ENCODE measurements at regions not wholly inside any gene's neighbourhood (a gene's known extent, or its start where the extent isn't known, plus 50 kb on each side); places are given as distances from the start of the nearest gene placed in this dataset.

DNA sequence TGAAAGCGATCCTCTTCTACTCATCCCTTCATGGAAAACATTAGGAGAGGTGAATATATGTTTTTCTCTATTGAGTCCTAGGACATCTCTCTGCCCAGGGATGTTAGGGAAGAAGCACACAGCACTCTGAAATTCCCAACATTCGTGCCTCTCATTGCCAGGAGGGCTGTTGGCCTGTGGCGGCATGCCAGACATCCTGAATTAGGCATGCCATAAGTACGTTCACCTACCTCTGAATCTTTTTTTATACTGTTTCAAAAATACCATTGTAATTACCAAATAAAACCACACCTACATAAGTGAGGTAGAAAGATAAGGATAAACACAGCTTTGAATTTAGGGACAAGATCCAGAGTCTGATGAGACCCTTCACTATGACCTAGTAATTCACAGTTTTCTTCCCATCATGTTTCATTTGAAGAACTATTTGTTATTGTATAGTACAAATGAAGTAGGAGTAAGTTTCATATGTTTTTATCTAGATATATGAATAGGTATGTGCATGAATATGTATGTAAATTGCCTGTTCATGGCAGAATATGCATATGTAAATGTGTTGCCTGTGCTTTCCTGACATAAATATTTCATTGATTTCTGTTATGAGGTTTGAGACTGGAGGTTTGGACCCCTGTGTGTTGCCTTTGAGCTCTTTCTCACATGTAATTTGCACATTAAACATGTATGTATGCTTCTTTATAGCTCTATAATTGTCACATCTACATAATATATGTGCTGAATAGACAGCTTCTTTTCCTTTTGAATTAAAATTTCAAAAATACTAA, 66.6 kb upstream of the STAM2 start:
- CTCF ChIA-PET, result interaction anchor here (1.5 kb wide), 2 partner anchors 18 to 20 kb away, joined by 3 read pairs; no protein-coding TSS in a partner anchor
- Histone ChIP-seq H4K20me1 (replicated peaks; ENCODE audit: control insufficient read depth, extremely low read depth, insufficient read depth, low read length) (no peaks in the 10 kb centered on the region), H3K4me3 (replicated peaks in 1 of 3; ENCODE audit: insufficient read depth in 1 of 3, low read depth in 1 of 3, low read length in 3 of 3) (no peak overlapping the region), H3K36me3 (ENCODE audit: control insufficient read depth in 2 of 2, extremely low read depth in 1 of 2, insufficient read depth in 2 of 2, low read length in 2 of 2) (no peaks in the 10 kb centered on the region), H3K4me2 (ENCODE audit: insufficient read depth, low read length) (peak overlapping the region; percentile 17), H3K4me1 (ENCODE audit: control insufficient read depth, extremely low read depth, insufficient read depth, low read length) (peaks cover 15% of the 10 kb centered on the region), H3K79me2 (ENCODE audit: control insufficient read depth, insufficient read depth, low read length) (no peaks in the 10 kb centered on the region), H3K9ac (replicated peaks; ENCODE audit: extremely low read depth, insufficient read depth, low read length) (no peak overlapping the region), H3K9me1 (replicated peaks; ENCODE audit: control insufficient read depth, extremely low read depth, insufficient read depth, low read length) (no peaks in the 10 kb centered on the region), H3K27me3 (ENCODE audit: control insufficient read depth in 2 of 2, insufficient read depth in 2 of 2, low read length in 2 of 2) (peaks cover 4 to 5% of the 10 kb centered on the region in 2 experiments), H3K27ac (ENCODE audit: insufficient read depth, low read depth, low read length) (no peak overlapping the region), H2AFZ (ENCODE audit: low read depth, low read length) (no peak overlapping the region), H3K9me3 (replicated peaks; ENCODE audit: control insufficient read depth, insufficient read depth, low read length) (peaks cover 6% of the 10 kb centered on the region)
- POLR2A ChIA-PET, result no interaction called here
- FAIRE-seq, result no peak
- dilution Hi-C loops (cut with MboI; ENCODE audit: extremely low pct_ligation_motif_present, low sequenced_read_pairs), result no loop called here
- intact Hi-C loops (cut with micrococcal nuclease), result no loop called here
- DNase-seq (ENCODE audit: low read depth, low spot score), result peak; percentile 3
- TF ChIP-seq FOS (IDR thresholded peaks at IDR 0.05; ENCODE audit: borderline replicate concordance, insufficient read depth, low read length), result no peak
- TF ChIP-seq, protein P1, sequence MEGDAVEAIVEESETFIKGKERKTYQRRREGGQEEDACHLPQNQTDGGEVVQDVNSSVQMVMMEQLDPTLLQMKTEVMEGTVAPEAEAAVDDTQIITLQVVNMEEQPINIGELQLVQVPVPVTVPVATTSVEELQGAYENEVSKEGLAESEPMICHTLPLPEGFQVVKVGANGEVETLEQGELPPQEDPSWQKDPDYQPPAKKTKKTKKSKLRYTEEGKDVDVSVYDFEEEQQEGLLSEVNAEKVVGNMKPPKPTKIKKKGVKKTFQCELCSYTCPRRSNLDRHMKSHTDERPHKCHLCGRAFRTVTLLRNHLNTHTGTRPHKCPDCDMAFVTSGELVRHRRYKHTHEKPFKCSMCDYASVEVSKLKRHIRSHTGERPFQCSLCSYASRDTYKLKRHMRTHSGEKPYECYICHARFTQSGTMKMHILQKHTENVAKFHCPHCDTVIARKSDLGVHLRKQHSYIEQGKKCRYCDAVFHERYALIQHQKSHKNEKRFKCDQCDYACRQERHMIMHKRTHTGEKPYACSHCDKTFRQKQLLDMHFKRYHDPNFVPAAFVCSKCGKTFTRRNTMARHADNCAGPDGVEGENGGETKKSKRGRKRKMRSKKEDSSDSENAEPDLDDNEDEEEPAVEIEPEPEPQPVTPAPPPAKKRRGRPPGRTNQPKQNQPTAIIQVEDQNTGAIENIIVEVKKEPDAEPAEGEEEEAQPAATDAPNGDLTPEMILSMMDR (IDR thresholded peaks at IDR 0.05; ENCODE audit: extremely low read depth in 1 of 2, insufficient read depth in 1 of 2, low read depth in 1 of 2, low read length in 2 of 2), result no peak
- no peak for TF ChIP-seq JUN (IDR thresholded peaks at IDR 0.05; ENCODE audit: borderline replicate concordance, insufficient read depth, insufficient read length, low read depth)
- TF ChIP-seq MYC (IDR thresholded peaks at IDR 0.05; ENCODE audit: low read depth, low read length), result no peak
- no peak for TF ChIP-seq EZH2 (IDR thresholded peaks at IDR 0.05; ENCODE audit: borderline replicate concordance, low read depth, low read length, severe bottlenecking)
- TF ChIP-seq POLR2AphosphoS5 (IDR thresholded peaks at IDR 0.05; ENCODE audit: insufficient read depth, low read depth, low read length), result no peak
- TF ChIP-seq, protein P2, sequence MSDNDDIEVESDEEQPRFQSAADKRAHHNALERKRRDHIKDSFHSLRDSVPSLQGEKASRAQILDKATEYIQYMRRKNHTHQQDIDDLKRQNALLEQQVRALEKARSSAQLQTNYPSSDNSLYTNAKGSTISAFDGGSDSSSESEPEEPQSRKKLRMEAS (IDR thresholded peaks at IDR 0.05; ENCODE audit: insufficient read depth, insufficient read length), result no peak
- no peak for TF ChIP-seq GATA2 (IDR thresholded peaks at IDR 0.05; ENCODE audit: insufficient read depth, insufficient read length, low read depth, low read length)
- BruUV-seq (replicated peaks), result no TSS peak
